Lower leg skin (tissue), 3 donors: ENCODE measurements at regions not wholly inside any gene's neighbourhood (a gene's known extent, or its start where the extent isn't known, plus 50 kb on each side); places are given as distances from the start of the nearest gene placed in this dataset.

Experiments
- POLR2A ChIP-seq, 2 donors: fragments of 450-650 bp; IDR thresholded peaks; one replicate each; pipeline ENCODE4 v1.6.1; 2016 to 2017; ENCODE audit warnings: antibody characterized with exemption in 2 of 2, mild to moderate bottlenecking in 1 of 2, moderate library complexity in 1 of 2
- TF ChIP-seq, protein P1 (sequence below), 3 donors: fragments of 450-650 bp; IDR thresholded peaks; one replicate each; pipeline ENCODE4 v1.5.1; 2016; ENCODE audit warnings: antibody characterized with exemption in 3 of 3, mild to moderate bottlenecking in 3 of 3, moderate library complexity in 2 of 3

- TF ChIP-seq, protein P1, sequence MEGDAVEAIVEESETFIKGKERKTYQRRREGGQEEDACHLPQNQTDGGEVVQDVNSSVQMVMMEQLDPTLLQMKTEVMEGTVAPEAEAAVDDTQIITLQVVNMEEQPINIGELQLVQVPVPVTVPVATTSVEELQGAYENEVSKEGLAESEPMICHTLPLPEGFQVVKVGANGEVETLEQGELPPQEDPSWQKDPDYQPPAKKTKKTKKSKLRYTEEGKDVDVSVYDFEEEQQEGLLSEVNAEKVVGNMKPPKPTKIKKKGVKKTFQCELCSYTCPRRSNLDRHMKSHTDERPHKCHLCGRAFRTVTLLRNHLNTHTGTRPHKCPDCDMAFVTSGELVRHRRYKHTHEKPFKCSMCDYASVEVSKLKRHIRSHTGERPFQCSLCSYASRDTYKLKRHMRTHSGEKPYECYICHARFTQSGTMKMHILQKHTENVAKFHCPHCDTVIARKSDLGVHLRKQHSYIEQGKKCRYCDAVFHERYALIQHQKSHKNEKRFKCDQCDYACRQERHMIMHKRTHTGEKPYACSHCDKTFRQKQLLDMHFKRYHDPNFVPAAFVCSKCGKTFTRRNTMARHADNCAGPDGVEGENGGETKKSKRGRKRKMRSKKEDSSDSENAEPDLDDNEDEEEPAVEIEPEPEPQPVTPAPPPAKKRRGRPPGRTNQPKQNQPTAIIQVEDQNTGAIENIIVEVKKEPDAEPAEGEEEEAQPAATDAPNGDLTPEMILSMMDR (IDR thresholded peaks at IDR 0.05): no peak
- no peak for TF ChIP-seq POLR2A (IDR thresholded peaks at IDR 0.05)
These were observed 168.5 kb downstream of the CDC5L start for GRCh38 chr6:44556046-44556445.
